ENCODE measurements at regions not wholly inside any gene's neighbourhood (a gene's known extent, or its start where the extent isn't known, plus 50 kb on each side); places are given as distances from the start of the nearest gene placed in this dataset.
"Not testable (repeated sequence)": the region's sequence is repeated elsewhere in the genome, so short reads cannot be mapped to it uniquely, and the experiment has no call there.

- DNase-seq (ENCODE audit: low read depth, low spot score): no peak
These were observed 341.0 kb upstream of the SULF2 start for GRCh38 chr20:48126227-48126740.

GRCh38 chr20:48124960-48125359 is 339.7 kb upstream of the SULF2 start:
- DNase-seq (ENCODE audit: low read depth, low spot score): no peak

GRCh38 chr20:48124181-48124782 is 339.0 kb upstream of the SULF2 start:
- no peak for DNase-seq (ENCODE audit: low read depth, low spot score)

- DNase-seq (ENCODE audit: low read depth, low spot score): no peak
These were observed 334.8 kb upstream of the SULF2 start for GRCh38 chr20:48120120-48120519.

GRCh38 chr20:48119389-48119788 is 334.1 kb upstream of the SULF2 start:
- DNase-seq (ENCODE audit: low read depth, low spot score): not testable (repeated sequence)

GRCh38 chr20:48115502-48115901 is 330.2 kb upstream of the SULF2 start:
- DNase-seq (ENCODE audit: low read depth, low spot score): no peak

- no peak for DNase-seq (ENCODE audit: low read depth, low spot score)
These were observed 322.3 kb upstream of the SULF2 start for GRCh38 chr20:48107560-48107959.

- DNase-seq (ENCODE audit: low read depth, low spot score): no peak
These were observed 321.1 kb upstream of the SULF2 start for GRCh38 chr20:48106428-48106827.

GRCh38 chr20:48105526-48105925 is 320.2 kb upstream of the SULF2 start:
- no peak for DNase-seq (ENCODE audit: low read depth, low spot score)

- DNase-seq (ENCODE audit: low read depth, low spot score): no peak
These were observed 317.8 kb upstream of the SULF2 start for GRCh38 chr20:48102931-48103660.

- DNase-seq (ENCODE audit: low read depth, low spot score): no peak
These were observed 317.0 kb upstream of the SULF2 start for GRCh38 chr20:48102076-48102787.

GRCh38 chr20:48100483-48100882 is 315.2 kb upstream of the SULF2 start:
- DNase-seq (ENCODE audit: low read depth, low spot score): no peak

GRCh38 chr20:48098866-48099265 is 313.6 kb upstream of the SULF2 start:
- DNase-seq (ENCODE audit: low read depth, low spot score): no peak

- no peak for DNase-seq (ENCODE audit: low read depth, low spot score)
These were observed 312.8 kb upstream of the SULF2 start for GRCh38 chr20:48098099-48098498.

- DNase-seq (ENCODE audit: low read depth, low spot score): no peak
These were observed 311.9 kb upstream of the SULF2 start for GRCh38 chr20:48096957-48097890.

- no peak for DNase-seq (ENCODE audit: low read depth, low spot score)
These were observed 311.1 kb upstream of the SULF2 start for GRCh38 chr20:48096212-48096875.

GRCh38 chr20:48094944-48095343 is 309.7 kb upstream of the SULF2 start:
- no peak for DNase-seq (ENCODE audit: low read depth, low spot score)

- no peak for DNase-seq (ENCODE audit: low read depth, low spot score)
These were observed 309.0 kb upstream of the SULF2 start for GRCh38 chr20:48094196-48094749.

- no peak for DNase-seq (ENCODE audit: low read depth, low spot score)
These were observed 307.5 kb upstream of the SULF2 start for GRCh38 chr20:48092596-48093280.

- DNase-seq (ENCODE audit: low read depth, low spot score): no peak
These were observed 305.5 kb upstream of the SULF2 start for GRCh38 chr20:48090784-48091183.
